Stimulated activated naive CD4-positive, alpha-beta T cell (primary cell): ENCODE measurements at regions not wholly inside any gene's neighbourhood (a gene's known extent, or its start where the extent isn't known, plus 50 kb on each side); places are given as distances from the start of the nearest gene placed in this dataset.
"Not testable (repeated sequence)": the region's sequence is repeated elsewhere in the genome, so short reads cannot be mapped to it uniquely, and the experiment has no call there.

Experiments
- DNase-seq, 6 experiments: peaks; one replicate each; lab custom pipeline; 2025; lab: John Stamatoyannopoulos, UW

DNA sequence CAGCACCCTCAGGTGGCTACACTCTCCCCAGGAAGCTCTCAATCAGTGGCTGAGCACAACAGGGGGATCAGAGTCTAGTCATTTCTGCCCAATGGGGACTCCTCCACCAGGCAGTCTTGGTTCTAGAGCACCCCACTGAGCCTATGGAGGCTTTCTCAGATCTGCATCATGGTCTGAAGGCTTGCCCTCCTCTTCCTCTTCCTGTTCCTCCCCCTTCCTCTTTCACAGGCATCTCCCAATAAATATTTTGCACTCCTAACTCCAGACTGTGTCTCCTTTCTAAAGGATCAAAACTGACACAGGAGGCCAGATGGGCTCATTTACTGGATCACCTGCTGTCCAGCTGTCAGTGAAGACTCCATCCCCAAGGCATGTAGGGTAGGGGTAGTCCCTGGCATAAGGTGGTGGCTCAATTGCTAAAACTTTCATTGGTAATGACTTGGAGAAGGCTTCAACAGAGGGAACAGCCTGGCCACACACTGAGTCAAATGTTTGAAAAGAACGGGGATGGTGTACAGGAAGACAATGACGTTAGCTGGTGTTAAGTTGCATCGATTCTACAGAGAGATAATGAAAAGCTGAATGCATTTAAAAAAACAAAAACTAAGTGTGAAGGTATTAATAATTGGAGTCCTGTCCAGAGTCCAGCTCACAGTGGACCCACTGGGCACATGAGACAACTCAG is 84.2 kb upstream of the SLC2A1 start:
- DNase-seq: no peak

DNA sequence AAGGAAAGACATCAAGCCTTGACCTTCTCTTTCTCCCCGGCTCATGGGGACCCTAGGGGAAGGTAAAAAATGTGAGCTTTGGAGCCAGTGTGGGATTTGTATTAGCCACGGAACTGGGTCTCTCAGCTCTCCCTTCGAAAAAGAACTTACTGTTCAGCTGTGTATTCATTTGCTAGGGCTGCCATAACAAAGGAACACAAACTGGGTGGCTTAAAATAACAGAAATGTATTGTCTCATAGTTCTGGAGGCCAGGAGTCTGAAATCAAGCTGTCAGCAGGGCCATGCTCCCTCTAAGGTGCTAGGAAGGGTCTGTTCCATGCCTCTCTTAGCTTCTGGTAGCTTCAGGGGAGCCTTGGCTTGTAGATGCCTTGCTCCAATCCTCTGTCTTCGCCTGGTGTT is 83.5 kb upstream of the SLC2A1 start:
- DNase-seq: no peak

DNA sequence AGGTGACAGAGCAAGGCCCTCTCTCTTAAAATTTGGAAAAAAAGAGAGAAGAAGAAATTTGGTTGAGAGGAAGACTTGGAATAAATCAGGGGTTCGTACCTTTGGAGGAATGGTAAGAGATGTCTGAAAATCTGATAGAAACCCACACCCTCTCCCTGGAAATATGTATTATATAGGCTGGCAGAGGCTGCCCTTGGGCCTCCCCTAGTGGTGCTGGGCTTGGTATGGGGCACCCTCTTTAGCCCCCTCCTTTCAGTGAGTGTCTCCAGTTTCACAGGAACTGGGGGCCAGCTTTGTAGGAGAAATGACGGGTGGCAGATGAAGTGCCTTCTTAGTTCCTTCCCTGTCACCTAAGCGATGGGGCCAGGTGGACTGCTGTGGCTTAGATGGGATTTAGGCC is 82.9 kb upstream of the SLC2A1 start:
- DNase-seq: no peak

DNA sequence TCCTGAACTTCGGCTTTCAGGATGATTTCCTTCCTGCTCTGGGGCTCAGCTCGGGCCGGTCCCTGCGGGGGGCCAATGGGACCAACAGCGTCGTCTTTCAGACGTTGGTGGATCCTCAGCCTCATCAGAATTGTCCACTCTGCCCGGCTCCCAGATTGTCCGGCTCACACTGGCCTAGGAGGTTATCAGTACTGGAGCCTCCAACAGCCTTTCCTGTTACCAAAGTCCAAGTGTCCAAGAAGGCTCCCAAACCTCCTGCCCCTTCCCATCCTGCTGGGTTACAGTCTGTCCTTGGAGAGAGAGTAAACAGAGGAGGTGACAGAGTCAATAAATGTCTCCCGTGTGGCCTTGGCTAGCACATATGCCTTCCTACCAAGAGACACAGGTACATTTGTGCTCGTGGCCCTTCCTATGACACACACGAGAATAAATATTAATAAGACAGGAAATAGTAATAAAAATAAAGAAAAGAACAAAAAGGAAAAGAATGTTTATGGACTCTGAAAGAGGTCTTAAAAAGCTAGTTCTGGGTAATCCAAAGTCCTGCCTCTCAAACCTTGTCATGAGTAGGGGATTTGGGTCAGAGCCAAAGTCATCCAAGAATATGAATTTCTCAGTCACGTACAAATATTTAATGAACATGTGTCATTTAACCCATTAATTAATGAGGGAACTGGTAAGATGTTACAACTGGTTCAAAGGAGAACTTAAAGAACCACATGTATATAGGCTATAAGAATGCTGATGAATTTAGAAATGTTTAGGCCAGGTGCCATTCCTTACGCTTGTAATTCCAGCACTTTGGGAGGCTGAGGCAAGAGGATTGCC is 80.8 kb upstream of the SLC2A1 start:
- no peak for DNase-seq

DNA sequence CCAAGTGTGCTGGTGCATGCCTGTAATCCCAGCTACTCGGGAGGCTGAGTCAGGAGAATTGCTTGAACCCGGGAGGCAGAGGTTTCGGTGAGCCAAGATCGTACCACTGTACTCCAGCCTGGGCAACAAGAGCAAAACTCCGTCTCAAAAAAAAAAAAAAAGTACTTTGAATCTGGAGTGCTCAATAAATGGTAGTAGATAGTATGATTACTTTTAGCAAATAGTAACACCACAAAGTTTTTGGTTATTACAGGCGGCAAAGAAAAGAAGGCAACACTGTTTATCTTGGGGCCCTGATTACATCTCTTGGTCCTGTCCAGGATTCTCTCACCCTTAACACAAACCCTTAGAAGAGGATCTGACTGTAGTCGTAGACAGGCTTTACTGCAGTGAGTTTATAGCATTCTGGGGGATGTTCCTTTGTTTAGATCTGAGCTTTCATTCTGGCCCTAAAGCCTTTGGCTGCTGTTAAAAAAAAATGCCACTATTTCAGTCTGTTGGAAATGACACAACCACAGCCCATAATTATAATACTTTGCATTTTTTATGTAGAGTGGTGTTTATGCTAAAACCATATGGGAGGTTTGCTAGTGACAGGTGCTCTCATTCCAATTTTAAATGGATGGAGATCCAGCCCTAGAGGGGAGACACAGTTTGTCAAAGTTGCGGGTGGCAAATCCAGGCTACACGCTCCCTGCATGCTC is 79.7 kb upstream of the SLC2A1 start:
- DNase-seq: no peak

DNA sequence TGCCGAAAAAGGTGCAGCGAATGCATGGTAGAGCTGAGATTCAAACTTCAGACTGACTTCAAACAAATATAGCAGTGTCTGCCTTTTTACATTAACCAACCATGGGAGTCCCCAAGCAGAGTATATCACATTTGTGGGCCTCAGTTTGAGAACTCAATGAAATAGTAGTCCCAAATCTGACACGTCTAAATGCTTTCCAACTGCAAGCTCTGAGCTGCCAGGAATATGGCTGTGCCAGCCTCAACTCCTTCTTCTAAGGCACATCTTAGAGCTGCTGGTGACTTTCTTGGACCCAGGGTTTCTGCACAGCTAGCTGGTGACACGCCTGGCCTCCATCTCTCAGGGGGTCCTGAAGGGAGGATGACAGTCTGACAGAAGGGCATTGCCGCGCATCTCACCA is 78.8 kb upstream of the SLC2A1 start:
- DNase-seq: no peak

DNA sequence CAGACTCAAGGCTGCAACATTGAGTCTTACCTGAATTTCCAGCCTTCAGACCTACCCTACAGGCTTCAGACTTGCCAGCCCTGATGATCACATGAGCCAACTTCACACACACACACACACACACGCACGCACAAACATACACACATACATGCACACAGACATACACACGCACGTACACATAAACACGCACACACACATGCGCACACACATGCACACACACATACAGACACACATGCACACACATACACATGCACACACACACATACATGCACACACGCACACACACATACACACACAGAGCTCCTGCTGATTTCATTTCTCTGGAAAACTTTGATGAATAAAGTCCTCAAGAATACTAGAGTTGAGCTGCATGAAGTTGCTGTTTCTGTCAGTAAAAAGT is 78.3 kb upstream of the SLC2A1 start:
- DNase-seq: no peak

DNA sequence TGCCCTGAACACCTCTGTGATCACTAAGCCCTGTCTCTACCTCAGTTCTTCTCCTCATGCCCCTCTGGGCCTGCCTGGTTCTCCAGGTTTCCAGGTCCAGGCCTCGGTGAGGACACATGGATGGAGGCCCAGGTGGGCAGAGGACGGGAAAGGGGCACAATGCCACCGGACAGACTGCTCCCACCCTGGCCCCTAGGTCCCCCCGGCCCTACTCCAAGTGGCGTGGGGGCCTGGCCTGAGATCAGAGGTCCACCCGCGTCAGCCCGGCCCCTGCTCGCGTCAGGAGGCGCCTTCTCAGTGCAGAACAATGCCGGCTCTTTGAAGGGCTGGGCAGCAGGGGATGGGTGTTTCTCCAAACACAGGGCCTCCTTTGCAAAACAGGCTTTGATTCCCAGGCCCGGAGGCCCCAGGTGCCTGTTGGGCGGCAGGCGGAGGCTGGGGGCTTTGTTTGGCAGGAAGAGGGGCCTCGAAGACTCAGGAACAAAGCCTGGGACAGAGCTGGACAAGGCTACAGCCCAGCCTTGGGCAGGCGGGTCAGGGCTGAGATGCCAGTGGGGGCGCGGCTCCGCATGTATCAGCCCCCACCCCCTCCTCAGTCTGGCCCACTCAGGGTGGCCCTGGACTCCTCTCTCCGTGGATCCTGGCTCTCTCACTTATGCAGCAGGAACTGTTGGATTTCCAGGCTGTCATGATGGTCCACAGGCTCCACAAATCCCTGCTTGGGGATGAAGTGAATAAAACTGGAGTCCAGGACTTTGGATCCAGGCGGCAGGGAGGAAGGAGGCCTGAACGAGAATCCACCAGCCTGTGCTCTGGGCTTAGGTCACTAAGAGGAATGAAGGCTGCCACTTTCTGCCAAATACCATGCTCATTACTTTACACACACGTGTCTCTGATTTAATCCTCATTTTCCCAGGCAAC is 77.4 kb upstream of the SLC2A1 start:
- DNase-seq: no peak

DNA sequence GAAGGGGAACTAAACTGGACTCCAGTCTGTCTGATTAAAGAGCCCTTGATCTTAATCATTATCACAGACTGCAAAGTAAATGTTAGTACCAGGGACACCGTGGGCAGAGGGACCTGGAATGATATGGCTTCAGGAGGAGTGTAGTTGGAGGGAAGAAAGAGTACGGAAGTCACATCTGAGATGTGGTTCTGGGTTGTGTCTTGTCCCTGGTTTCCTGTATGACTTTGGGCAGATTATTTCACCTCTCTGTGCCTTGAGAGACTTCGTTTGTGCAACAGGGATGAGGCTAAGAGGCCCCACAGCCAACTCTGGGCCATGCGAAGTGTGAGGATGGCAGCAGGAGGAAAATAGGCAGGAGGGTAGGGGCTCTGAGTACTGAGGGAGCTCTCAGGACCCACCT is 76.1 kb upstream of the SLC2A1 start:
- DNase-seq: peak in 2 of 6 experiments; percentile 25 to 40

DNA sequence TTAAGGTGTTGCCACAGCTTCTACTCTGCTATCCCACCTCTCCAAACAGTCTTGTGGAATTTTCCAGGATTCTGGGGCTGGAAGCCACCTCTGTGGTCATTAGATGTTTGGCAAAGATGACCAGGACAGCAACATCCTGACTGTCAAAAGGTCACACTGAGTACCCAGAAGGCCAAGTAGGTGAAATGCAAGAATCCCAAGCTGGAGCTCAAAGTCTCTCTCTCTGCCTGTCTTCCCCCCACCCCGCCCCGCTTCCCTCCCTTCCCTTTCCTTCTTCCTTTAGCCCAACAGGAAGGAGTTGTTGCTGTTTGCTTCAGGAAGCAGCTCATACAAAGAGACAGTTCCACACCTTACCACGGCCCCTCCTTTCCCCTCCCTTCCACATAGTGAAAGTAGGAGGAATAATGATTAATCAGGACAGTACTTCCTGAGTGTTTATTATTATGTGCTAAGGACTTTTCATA is 75.6 kb upstream of the SLC2A1 start:
- DNase-seq: no peak

DNA sequence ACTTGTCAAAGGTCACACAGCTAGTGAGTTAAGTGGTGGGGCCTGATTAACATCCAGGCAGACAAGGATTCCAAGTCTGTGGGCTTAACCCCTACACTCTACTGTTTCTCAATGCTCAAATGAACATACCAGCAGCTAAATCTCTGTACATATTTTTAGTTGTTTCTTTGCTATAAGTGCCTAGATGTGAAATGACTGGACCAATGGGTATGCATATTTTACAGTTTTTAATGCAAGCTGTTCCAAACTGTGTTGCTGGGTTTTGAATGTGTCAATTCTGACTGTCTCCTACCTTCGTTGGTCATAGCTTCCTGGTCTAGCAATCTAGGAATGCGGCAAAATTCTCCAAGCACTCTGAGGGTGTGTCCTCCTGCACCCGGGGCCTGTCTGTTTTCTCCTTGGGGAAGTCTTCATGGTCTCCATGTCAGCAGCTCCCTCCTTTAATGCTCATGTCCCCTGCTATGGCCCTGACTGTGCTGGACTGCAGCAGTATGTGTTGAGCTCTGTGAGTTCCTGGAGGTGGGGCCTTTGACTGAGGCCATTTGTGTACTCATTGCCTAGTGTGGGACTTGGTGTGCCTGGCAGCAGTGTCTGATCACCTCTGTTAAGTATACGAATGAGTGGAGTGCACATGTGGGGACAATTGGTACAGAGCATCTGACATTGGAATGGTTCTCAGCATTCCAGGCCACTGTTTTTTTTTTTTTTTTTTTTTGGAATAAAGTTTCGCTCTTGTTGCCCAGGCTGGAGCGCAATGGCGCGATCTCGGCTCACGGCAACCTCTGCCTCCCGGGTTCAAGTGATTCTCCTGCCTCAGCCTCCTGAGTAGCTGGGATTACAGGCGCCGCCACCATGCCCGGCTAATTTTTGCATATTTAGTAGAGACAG is 72.9 kb upstream of the SLC2A1 start:
- no peak for DNase-seq

DNA sequence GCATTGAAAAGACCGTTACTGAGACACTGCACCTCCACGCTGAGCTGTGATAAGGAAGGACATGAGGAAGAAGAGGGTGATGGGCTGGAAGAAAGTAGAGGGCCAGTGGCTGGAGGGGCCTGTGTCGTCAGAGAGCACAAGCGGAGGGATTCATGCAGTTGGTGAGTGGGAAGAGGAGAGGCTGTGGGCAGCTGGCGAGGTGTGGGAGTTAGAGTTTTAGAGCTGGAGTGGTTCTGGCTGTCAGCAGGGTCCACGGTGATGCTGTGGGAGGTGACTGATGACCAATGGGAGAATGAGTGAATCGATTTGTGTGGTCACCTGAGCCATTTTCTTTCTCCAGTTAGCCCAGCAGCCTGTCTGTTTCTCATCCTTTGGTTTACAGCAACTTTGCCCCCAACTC is 66.2 kb upstream of the SLC2A1 start:
- DNase-seq: no peak

DNA sequence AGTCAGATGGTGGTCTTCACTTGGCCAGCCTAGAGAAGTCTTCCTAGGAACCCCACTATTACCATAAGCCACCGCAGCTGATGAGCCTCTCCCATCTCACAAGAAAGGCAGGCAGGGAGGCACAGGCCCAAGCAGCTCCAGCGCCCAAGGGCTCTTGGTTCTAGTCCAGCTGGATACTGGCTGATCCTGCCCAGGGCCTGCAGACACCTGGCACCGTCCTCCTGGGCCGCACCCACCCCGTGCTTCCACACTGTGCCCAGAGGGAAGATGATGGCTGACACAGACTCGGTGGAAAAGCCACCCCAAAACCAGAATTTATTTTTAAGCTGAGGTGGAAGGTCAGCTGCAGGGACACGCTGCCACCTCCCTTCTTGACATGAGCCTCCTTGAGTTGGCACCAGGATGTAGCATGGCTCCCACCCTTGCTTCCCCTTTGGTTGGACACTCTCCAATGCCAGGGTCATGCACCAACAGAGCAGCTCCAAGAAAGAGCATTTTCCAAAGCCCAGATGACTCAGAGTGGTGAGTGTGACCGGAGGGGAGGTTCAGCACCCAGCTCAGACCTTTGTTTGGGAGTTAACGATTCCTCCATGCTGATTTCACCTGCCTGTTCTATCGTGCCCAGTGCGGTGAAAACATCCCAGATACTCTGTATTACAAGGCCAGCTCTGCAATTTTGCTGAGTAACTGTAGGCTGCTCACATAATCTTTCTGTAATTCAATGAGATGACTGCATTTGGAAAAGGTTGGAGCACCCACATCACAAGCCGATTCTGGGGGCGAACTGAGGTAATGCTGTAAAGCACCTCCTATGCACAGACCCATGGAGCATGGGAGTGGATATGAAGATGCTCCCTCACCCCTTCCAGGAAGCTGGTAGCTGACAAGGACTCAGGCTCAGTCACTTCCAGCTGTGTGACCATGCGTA is 63.1 kb upstream of the SLC2A1 start:
- DNase-seq: no peak

DNA sequence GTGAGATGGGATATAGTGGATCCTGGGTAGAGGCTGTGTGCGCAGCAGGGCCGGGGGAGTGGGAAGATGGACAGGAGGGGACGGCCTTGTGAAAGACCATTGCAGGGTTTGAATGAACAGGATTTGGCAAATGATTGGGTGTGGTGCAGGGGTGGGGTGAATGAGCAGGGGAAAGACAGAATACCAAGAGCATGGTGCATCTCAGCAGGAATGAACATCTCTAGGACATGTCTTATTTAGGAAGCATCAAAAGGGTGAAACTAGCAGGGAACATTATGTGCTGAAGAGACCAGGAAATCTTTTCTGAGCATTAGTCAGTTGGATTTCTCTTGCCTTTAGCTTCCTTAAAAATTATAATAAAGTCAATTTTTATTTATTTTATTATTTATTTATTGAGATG is 60.6 kb upstream of the SLC2A1 start:
- DNase-seq: no peak

DNA sequence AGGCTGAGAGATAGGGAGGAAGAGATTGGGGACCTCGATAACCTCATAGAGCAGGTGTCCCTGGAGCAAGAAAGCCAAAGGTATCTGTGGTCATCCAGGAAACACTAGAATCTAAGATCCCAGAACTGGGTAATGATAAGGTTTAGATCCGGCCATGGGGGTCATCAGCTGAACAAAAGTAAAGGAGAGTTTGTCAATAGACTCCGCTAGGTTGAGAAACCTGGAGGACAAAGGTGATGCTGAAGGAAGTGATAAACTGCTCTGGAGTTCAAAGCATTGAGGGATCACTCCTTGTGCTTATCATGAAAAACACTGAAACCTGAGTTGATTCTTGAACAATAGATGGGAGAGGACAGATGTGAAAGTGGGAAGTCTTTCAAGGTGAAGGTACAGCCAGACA is 59.5 kb upstream of the SLC2A1 start:
- DNase-seq: no peak

DNA sequence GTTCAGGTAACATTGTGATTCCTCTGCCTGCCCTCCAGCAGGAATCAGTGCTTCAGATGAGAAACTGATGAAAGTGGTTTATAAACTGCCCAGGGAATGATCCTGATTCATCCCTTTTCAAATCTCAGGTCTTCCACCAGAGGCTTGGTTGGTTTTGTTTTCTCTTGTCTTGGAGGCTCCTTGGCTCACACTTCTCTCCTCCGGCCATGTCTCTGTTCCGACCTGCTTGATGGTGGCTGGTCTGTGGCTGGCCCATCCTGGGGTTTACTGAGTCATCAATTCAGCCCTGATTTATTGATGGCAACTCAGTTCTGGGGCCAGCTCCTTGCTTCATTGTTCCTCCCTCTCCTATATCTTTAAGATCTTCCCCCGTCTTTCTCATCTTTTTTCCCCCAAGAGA is 56.6 kb upstream of the SLC2A1 start:
- DNase-seq: no peak

DNA sequence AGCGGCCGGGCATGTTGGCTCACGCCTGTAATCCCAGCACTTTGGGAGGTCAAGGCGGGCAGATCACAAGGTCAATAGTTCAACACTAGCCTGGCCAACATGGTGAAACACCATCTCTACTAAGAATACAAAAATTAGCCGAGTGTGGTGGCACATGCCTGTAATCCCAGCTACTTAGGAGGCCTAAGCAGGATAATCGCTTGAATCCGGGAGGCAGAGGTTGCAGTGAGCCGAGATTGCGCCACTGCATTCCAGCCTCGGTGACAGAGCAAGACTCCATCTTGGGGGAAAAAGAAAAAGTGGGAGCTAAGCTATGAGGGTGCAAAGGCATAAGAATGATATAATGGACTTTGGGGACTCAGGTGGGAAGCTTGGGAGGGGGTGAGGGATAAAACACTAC is 55.9 kb upstream of the SLC2A1 start:
- DNase-seq: not testable (repeated sequence)

DNA sequence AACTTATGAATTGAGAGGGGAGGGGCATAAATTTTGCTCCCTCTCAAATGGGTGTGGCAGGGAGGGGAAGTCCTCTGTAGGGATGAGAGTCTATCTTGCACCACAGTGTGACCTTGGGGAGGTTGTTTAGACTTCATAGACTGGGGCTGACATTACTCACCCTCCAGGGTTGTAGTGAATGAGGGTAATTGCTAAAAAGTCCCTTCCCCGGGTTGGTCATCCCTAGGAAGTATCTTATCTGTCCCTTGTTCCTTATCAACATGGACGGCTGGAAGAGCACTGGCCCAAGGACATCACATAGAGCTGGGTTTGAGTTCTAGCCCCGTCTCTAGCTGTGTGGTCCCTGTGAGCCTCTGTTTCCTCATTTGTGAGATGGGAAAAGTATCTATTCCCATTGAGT is 52.4 kb upstream of the SLC2A1 start:
- DNase-seq: no peak

DNA sequence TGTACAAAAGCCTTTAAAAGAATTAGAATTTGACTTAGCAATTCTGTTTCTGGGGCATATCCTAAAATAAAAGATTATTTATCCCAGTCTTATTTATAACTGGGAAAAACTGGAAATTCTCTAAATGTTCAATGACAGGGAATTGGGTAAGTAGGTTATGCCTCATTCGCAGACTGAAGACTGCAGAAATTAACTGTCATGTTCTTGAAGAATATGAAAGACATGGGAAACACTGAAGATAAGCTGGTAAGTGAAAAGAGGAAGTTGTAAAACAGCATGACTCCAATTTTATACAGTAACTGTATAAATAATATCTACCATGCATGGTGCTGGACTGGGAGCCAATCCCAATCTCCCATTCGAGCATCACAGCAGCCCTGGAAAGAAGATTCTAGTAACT is 50.6 kb upstream of the SLC2A1 start:
- DNase-seq: no peak
